Neural cell (in vitro differentiated cells): ENCODE measurements at regions not wholly inside any gene's neighbourhood (a gene's known extent, or its start where the extent isn't known, plus 50 kb on each side); places are given as distances from the start of the nearest gene placed in this dataset.

Source experiments
- CTCF ChIP-seq: fragments of 450-650 bp; IDR thresholded peaks from 2 replicates; pipeline ENCODE4 v1.5.1; 2014; ENCODE audit warnings: antibody characterized with exemption, mild to moderate bottlenecking, moderate library complexity; ENCODE audit not compliant: poor library complexity, severe bottlenecking
- EP300 ChIP-seq: fragments of 450-650 bp; conservative IDR thresholded peaks from 2 replicates; pipeline ENCODE4 v1.6.1; 2014; ENCODE audit warnings: antibody characterized with exemption, mild to moderate bottlenecking, moderate library complexity; ENCODE audit not compliant: poor library complexity, severe bottlenecking
- EZH2 ChIP-seq: fragments of 200-600, 300-800 bp; shearing (Covaris generic), sonication (generic); IDR thresholded peaks from 2 replicates; pipeline ENCODE4 v1.6.1; 2014; ENCODE audit warnings: antibody characterized with exemption, low read length, borderline replicate concordance, mild to moderate bottlenecking; ENCODE audit not compliant: insufficient read depth, poor library complexity, severe bottlenecking
- MXI1 ChIP-seq: fragments of 450-650 bp; conservative IDR thresholded peaks from 2 replicates; pipeline ENCODE4 v1.6.1; 2014; ENCODE audit warnings: antibody characterized with exemption, mild to moderate bottlenecking; ENCODE audit not compliant: poor library complexity, severe bottlenecking
- POLR2AphosphoS5 ChIP-seq: IDR thresholded peaks from 2 replicates; pipeline ENCODE4 v1.6.1; 2012
- RAD21 ChIP-seq: fragments of 450-650 bp; conservative IDR thresholded peaks from 2 replicates; pipeline ENCODE4 v1.6.1; 2014; ENCODE audit warnings: antibody characterized with exemption, mild to moderate bottlenecking, moderate library complexity
- SMC3 ChIP-seq: fragments of 450-650 bp; conservative IDR thresholded peaks from 2 replicates; pipeline ENCODE4 v1.6.1; 2014; ENCODE audit warnings: antibody characterized with exemption, mild to moderate bottlenecking, moderate library complexity; ENCODE audit not compliant: poor library complexity
- TAF1 ChIP-seq: IDR thresholded peaks from 2 replicates; pipeline ENCODE4 v1.6.1; 2012; ENCODE audit warnings: low read depth
- TF ChIP-seq, protein P1 (sequence below): IDR thresholded peaks from 2 replicates; pipeline ENCODE4 v1.6.1; 2012; ENCODE audit warnings: borderline replicate concordance

DNA sequence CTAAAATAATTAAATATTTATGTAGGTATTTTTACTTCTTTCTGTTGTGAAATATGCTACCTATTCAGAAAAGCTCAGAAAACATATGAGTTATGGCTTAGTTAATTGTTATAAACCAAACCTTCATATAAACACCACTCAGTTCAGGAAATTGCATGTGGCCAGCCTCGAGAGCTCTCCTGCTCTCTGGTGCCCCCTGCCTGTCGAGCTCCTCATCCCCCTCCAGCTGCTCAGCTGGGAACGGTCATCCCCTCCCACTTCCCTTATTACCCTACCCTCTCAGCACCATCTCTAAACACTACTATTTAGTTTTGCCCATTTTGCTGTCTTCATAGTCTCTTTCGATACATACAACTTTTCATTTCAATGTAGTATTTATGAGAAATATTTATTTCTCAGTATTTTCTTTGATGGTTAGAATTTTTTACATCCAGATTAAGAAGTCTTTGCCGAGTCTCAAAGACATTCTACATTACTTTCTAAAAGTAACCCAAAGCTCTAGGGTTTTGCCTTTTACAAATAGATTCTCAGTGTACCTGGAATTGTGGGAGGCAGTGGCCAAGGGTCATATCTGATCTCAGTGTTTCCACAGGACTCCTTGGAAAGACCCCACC, 51.2 kb upstream of the SEMA4D start:
- TF ChIP-seq CTCF (peak; percentile 34), POLR2AphosphoS5 (no peak), SMC3 (no peak), EZH2 (no peak), MXI1 (no peak), EP300 (no peak), RAD21 (peak; percentile 19), TAF1 (no peak)
- TF ChIP-seq, protein P1, sequence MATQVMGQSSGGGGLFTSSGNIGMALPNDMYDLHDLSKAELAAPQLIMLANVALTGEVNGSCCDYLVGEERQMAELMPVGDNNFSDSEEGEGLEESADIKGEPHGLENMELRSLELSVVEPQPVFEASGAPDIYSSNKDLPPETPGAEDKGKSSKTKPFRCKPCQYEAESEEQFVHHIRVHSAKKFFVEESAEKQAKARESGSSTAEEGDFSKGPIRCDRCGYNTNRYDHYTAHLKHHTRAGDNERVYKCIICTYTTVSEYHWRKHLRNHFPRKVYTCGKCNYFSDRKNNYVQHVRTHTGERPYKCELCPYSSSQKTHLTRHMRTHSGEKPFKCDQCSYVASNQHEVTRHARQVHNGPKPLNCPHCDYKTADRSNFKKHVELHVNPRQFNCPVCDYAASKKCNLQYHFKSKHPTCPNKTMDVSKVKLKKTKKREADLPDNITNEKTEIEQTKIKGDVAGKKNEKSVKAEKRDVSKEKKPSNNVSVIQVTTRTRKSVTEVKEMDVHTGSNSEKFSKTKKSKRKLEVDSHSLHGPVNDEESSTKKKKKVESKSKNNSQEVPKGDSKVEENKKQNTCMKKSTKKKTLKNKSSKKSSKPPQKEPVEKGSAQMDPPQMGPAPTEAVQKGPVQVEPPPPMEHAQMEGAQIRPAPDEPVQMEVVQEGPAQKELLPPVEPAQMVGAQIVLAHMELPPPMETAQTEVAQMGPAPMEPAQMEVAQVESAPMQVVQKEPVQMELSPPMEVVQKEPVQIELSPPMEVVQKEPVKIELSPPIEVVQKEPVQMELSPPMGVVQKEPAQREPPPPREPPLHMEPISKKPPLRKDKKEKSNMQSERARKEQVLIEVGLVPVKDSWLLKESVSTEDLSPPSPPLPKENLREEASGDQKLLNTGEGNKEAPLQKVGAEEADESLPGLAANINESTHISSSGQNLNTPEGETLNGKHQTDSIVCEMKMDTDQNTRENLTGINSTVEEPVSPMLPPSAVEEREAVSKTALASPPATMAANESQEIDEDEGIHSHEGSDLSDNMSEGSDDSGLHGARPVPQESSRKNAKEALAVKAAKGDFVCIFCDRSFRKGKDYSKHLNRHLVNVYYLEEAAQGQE: no peak
